GM21381 (cell line): ENCODE measurements at regions not wholly inside any gene's neighbourhood (a gene's known extent, or its start where the extent isn't known, plus 50 kb on each side); places are given as distances from the start of the nearest gene placed in this dataset.

Experiments used
- ATAC-seq: cut with Tn5 transposase; IDR thresholded peaks from one replicate; pipeline ENCODE4 v1.9.1; 2021; ENCODE audit warnings: mild to moderate bottlenecking, moderate library complexity; ENCODE audit not compliant: unreplicated experiment

DNA sequence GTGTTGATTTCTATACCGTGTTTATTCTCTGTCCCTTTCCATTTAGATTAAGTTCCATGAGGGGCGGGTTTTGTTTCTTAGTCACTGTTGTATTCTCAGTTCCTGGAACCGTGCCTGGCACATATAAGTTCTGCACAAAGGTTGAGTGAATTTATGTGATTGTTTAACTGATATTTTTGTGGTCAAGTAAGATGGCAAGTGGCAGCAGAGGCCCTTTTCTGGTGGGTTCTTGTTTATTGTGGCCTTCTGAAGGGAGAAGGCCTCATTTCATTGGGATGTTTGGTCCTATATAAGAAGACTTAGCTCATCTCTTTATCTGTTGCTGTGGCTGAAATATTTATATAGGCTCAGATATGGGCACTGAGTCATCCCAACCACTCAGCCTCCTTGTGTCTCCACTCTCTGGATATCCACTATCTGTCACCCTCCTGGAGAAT is 262.5 kb downstream of the PSAT1 start:
- ATAC-seq: no peak

DNA sequence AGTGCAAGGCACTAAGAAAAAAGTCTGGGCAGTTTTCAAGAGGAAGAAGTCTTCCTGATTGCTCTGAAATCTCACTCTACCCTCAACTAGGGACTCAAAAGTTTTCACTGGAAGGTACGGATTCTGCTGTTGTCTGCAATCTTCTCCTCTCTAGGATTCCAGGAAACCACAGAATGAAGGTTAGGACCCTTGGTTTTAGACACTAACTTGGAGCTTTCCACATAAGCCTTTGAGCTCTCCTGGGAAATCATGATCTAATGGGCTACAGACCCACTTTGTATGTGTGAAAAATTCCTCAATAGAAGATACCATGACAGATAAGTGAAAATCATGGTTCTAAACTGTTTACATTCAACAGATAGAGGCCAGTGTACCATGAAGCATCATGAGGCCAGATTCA is 265.1 kb downstream of the PSAT1 start:
- no peak for ATAC-seq

DNA sequence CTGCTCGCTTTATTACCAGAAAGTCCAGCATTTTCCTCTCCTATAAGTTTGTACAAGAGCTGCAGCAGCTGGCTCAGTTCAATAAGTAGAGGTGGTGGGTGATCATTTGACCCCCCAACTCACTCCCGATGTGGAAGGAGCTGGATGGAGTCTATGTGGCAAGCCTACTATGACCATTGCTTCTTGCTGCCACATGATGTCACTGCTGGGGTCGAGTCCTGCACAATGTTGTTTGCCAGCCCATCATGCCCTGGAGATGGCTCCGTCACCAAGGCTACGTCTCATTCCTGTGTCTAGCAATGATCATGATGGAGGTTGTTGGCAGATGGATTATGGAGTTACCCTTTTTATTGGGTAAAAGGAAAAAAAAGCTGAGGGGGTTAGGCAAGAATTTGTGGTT is 266.3 kb downstream of the PSAT1 start:
- ATAC-seq: no peak

DNA sequence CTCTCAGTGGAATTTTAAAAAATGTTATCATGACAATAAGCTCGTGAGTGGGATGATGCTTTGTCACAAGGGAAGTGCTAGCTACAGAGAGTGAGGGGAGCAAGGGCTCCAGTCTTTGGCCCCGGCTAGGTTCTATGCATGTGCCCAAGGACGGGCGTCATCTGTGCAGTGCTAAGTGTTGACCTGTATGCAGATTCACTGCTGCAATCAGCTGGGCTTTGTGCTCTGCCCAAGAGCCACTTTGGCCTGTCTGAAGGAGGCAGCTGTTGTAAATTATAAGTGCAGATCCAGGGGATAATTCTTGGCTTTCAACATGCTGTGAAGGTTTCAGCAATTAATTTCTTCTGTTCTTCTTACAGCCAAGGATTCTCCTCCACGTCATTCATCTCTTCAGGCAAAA is 268.6 kb downstream of the PSAT1 start:
- ATAC-seq: no peak

DNA sequence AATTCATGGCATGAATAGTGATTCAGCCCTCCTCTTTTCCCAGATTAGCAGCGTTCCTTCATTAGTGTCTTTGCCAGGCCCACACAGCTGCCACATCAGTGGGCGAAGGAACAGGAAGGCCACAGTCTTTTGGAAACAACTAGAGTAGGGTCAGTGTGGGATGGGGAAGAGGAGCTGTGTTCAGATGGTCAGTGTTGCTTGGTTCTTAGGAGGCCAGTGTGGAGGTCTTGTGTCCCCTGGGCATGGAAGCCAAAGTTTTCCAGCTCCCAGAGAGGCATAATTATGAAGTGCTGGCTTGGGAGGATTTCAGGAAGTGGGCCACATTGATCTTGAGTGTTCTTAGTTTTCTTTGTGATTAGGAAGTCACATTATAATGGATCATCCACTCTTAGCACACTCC is 269.6 kb downstream of the PSAT1 start:
- no peak for ATAC-seq

DNA sequence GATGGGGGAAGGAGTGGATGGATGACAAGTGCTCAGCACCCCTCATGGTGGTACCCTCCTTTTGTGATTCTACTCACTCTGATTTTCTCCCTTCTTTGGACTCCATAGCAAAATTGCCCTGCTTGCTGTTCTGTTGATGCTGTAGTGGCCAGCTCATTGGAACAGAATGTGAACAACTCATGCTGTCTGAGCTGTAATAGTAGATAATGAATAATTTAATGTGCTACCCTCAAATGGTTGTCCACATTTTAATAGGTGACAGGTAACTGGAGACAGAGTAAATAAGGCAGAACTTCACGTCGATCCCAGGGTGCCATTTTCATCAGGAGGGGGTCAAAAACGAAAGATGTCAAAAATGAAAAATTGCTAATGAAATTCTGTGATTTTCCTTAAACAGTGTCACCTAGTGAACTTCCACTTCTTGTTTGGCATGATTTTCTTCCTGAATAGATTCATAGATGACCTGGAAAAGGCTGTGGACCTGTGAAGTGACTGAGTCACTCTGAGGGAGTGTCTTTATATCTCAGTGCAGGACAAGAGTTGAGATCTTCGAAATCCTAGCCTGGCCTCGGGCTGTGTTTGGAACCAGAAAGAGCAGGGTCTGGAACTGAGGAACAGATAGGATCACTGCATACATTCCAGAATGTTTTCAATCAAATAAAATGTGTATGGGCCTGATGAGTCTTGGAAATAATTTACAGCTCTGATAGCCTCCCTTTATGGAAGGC is 270.2 kb downstream of the PSAT1 start:
- ATAC-seq: no peak

DNA sequence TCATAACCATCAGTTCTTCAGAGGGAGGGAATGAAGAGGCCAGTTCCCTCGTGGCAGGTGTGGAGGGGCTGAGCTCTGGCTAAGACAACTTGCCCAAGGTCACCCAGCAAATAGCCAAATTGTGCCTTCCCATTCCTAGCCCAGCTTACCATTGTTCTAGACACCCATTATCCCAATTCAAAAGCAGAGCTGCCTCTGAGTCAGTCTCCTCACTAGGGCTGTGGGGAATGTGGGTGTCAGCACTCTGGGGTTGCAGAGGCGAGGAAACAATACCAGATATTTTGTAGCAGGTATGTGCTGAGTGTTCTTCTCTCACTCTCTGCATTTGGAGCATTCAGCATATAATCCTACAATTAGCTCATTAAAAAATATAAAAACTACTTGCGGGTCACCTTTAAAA is 270.8 kb downstream of the PSAT1 start:
- no peak for ATAC-seq

DNA sequence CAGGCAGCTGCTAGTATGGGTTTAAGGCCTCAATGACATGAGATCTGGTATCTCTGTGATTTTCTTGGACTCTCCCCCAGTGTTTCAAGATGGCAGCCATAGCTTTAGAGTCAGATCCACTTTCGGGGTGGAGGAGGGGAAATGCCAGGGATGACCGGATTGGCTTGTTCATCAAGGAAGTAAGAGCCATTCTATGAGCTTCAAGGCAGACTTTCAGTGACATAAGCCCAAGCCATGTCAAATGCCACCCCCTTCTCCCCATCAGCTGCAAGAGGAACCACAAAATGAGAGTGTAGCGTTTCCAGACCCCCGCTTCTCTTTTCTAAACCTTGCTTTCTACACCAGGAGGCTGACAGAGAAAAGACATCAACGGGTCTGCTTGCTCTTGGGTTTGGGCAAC is 271.8 kb downstream of the PSAT1 start:
- no peak for ATAC-seq

DNA sequence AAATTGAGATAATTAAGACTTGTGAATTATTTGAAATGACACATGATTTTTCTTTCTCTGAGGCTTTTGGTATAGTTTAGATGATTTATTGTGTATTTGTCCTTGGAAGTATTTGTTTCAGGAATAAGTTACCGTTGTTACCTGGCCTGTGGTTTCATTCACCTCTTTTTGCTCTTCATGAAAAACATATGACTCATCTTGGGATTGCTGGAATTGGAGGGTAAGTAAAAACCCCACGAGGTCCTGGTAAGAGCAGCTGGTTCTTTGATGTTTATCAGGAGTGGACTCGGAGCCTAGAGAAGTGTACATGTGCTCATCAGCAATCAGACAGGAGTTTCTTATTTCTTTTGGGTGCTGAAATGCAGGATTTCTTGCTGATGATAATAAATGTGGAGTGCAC is 275.3 kb downstream of the PSAT1 start:
- ATAC-seq: no peak

DNA sequence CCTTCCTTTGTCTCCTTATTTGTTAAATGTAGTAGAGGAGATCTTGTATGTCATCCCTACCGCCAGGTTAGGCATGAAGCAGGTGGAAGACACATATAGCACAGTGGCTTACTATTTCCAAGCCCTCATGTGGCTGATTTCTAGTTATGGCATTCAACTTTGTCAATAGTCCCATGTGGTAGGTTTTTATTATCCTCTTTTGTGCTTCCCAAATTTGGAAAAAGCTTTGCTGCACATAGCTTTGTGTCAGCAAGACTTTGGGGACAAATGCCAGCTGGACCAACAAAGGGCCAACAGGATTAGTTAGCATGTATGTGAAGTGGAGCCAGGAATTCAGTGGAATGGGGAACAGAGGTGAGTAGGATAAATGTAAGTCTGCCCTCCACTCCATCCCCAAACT is 276.3 kb downstream of the PSAT1 start:
- ATAC-seq: no peak

DNA sequence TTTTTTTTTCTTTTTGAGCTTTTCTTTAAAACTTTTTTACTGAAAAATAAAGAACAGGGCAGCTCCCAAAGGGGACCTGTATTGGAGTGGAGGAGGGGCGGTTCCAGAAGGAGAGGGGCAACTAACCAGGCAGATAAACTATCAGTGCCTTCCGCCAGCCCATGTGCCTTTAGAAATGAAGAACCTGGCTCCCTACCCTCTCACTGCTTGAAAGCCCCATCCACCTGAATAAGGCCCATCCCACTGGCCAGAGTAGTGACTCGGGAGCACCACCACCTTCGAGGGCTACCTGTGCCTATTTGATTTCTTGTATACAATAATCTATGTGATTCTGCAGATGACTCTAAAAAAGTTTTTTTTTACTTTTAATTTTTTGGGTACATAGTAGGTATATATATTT is 276.7 kb downstream of the PSAT1 start:
- ATAC-seq: no peak

DNA sequence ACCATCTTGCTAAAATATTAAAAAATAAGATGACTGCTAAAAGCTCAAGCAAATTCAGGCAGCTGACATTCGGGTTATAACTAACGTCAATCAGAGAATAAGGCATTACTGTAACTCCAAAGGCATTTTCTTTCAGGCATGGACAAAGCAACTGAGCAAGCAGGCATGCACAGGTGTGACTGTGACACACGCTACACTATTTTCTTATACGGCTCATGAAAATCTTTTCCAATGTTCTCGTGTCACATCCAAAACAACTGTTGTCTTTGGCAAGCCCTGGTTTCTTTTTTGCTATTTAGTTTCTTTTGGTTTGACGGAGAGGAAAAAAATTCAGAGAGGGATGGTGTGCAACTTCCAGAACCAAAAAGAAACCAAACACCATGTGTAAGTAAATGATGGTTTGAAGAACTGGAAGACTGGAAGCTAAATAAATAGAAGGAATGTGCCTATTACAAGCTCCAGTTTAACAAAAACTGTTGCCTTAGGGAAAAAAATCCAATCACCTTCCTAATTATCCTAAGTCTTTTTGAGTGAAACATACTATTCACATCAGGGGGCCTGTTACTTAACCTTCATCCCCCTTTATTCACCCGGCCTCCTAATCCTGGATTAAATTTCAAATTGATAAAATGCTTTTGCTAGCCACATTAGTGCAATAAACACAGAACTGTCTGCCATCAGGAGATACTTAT is 277.6 kb downstream of the PSAT1 start:
- no peak for ATAC-seq

DNA sequence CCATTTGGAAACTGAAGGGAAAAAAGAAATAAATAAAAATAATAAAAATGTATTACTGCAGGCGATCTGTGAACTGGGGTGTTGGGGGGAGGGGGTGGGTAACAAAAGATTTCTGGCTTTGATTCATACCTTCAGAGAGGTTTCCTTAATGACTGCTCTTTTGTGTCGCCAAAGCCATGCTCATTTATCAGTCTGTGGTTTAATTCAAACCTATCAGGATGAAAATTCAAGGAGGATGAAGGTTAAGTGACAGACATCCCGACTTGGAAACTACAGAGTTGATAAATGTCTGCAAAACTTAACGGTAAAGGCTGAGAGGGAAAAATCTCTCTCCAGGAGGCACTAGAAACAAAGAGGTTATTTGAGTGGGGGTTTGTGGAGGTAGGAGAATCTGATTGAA is 278.2 kb downstream of the PSAT1 start:
- no peak for ATAC-seq

DNA sequence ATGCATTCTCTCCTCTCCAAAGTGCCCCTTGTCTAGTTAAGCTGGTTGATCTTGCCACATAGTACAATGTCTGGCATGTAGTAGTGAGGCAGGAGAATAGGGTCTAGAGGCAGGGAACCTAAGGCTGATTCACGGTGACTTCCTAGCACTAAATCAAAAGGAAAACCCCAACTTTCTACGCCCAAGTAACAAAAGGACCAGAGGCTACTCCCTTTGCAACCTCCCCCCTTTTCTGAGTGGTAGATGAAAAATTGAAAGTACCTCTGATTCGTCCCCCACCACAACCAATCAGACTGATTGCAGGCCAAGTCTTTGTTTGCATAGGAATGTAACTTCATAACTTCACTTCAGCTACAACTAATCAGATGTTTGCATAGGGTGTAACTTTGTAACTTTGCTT is 278.8 kb downstream of the PSAT1 start:
- ATAC-seq: no peak

DNA sequence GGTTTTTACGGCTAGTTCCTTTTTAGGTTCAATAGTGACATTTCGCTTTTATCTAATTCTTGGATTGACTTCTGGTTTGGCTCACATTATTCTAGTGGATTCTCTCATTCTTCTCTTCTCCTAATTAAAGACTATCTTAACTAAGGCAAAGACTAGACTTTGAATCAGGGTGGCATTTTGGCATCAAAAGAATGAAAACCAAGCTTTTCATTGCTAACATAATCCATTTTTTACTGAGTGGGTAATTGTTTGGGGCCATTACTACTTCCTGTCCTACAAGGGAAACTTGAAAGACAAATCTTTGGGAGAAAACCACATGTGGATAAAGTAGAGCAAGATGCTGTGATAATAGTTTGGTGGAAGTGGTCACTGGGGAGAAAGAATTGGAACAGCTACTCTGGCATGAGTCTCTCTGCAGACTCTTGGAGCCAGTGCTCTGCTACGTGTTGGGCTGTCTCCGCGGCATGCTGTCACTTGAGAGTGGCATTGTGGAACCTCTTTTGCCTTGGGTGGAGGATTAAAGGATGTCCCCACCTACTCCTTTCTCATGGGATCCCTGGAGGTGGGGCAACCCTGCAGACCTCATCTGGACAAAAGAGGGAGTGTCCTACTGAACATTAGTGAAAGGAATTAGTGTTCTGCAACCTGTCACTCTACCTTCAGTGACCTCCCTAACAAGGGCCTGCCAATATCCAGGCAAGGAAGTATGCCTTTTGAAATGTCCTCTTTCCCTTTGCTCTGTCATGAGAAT is 280.4 kb downstream of the PSAT1 start:
- ATAC-seq: no peak

DNA sequence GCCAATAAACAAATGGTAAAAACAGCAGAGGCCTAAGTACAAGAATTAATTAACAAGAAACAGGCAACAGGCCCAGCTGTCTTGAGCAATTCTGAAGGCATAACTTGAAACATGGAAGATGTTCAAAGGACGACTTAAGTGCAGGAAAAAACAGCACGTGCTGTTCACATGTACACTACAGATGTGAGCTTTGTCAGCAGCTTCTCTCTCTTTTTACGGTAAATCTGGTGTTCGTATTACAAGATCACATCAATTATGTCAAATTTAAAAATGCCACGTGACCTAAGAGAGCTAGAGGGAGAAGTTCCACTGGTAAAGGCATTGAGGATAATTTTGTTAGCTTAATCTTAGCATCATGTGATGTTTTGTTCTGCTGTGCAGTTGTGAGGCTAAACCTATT is 281.1 kb downstream of the PSAT1 start:
- no peak for ATAC-seq

DNA sequence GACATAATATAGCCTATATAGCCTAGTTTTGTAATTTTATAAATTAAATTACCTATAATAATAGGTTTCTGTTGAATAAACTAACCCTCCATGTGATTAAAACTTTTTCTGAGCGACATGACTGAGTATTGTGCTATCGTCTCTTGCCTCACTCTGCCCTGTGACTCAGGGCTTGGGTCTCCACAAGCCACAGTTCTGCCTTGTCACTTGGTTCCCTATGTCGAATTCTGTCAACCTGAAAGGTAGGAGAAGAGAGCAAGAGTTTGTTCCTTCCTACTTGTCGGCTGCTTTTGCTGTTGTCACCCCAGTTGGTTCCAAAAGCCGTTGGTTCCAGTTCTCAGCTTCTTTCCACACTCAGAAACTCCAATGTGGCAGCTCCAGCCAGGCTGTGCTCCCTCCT is 285.9 kb downstream of the PSAT1 start:
- ATAC-seq: no peak

DNA sequence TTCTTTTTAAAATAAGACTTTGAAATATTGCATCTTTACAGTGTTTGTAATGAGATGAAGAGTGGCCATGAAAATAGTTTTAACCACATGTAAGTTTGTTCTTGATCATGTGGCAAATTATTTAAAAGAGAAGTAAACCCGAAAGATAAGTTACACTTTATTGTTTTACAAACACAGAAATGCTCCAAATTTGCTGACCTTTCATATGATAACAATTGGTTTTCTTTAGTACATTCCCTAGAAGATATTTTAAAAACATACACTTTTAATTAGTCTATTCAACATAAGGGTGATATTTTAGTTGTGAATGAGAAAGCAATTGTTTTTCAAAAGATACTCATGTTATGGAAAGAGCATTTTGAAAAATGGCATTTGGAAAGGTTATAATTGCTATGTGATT is 287.7 kb downstream of the PSAT1 start:
- ATAC-seq: no peak

DNA sequence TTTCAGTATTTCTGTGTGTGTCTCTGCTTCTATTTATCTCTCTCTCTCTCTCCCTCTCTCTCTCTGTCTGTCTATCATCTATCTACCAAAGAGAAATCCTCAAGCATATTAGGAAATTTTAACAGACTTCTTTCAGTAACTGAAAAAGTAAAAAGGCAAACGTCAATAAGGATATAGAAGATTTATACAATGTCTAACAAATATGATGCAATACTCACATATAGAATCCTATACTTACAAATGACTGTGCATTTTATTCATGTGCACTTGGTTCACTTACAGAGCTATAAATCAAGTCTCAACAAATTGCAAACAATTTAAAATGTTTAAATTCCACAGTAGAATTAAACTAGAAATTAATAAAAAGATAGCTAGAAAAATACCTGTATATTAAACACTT is 289.0 kb downstream of the PSAT1 start:
- no peak for ATAC-seq

DNA sequence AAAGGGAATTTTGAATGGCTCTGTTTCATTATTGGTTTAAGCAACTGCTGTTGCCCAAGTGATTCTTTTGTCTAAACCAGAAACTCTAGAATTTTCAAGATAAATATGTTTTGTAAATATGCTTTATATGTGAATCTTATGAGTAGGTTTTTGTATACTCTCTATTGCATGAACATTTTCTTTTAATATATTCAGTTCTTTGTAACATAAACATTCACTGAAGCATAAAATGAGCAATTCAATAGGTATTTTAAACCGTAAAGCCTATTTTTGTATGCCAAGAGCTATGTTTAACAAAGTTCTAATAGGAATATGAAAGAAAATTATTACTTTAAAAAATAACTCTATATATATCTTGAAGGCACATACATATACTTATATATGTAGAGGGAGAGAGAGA is 293.1 kb downstream of the PSAT1 start:
- ATAC-seq: no peak

DNA sequence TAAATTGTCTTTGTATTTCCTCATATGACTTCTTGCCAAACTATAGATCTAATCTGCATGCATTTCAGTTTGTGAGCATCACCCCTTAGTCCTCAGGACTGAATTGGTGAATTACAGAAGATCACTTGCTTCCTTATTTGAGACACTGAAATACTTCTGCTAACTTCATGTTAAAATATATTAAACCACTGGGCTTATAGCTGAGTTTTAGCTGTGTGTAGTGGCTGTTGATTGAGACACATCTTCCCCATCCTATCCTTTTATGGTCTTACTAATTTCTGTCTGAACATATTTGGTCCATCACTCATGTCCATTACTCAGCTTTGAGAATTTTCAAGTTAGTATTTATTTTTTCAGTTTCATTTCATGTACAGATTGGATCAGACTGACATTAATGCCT is 295.9 kb downstream of the PSAT1 start:
- no peak for ATAC-seq
